ENCODE measurements at regions not wholly inside any gene's neighbourhood (a gene's known extent, or its start where the extent isn't known, plus 50 kb on each side); places are given as distances from the start of the nearest gene placed in this dataset.

GRCh38 chr1:14545422-14546025 is 53.0 kb upstream of the KAZN start:
- no peak for DNase-seq

- no peak for DNase-seq
These were observed 52.1 kb upstream of the KAZN start for GRCh38 chr1:14546416-14546815.
